Hepatocyte (in vitro differentiated cells): ENCODE measurements at regions not wholly inside any gene's neighbourhood (a gene's known extent, or its start where the extent isn't known, plus 50 kb on each side); places are given as distances from the start of the nearest gene placed in this dataset.

ENCODE experiments used
- EZH2 ChIP-seq: fragments of 200-600 bp; sonication (generic); IDR thresholded peaks from 2 replicates; pipeline ENCODE4 v1.6.1; 2016; ENCODE audit warnings: antibody characterized with exemption, mild to moderate bottlenecking, borderline replicate concordance
- EZH2phosphoT487 ChIP-seq: fragments of 200-600 bp; sonication (generic); IDR thresholded peaks from one replicate; pipeline ENCODE4 v1.6.1; 2018; ENCODE audit warnings: antibody characterized with exemption, mild to moderate bottlenecking, low read depth, moderate library complexity; ENCODE audit not compliant: unreplicated experiment, severe bottlenecking
- TF ChIP-seq, protein P1 (sequence below): fragments of 200-600 bp; sonication (generic); IDR thresholded peaks from 2 replicates; pipeline ENCODE4 v1.5.1; 2016; ENCODE audit warnings: antibody characterized with exemption, mild to moderate bottlenecking; ENCODE audit not compliant: poor library complexity

GRCh38 chr17:56735842-56736241 lies 97.9 kb downstream of the C17orf67 start:
- TF ChIP-seq, protein P1, sequence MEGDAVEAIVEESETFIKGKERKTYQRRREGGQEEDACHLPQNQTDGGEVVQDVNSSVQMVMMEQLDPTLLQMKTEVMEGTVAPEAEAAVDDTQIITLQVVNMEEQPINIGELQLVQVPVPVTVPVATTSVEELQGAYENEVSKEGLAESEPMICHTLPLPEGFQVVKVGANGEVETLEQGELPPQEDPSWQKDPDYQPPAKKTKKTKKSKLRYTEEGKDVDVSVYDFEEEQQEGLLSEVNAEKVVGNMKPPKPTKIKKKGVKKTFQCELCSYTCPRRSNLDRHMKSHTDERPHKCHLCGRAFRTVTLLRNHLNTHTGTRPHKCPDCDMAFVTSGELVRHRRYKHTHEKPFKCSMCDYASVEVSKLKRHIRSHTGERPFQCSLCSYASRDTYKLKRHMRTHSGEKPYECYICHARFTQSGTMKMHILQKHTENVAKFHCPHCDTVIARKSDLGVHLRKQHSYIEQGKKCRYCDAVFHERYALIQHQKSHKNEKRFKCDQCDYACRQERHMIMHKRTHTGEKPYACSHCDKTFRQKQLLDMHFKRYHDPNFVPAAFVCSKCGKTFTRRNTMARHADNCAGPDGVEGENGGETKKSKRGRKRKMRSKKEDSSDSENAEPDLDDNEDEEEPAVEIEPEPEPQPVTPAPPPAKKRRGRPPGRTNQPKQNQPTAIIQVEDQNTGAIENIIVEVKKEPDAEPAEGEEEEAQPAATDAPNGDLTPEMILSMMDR = no peak
- TF ChIP-seq EZH2 = no peak
- no peak for TF ChIP-seq EZH2phosphoT487
